Upper lobe of left lung (tissue), 6 donors: ENCODE measurements at regions not wholly inside any gene's neighbourhood (a gene's known extent, or its start where the extent isn't known, plus 50 kb on each side); places are given as distances from the start of the nearest gene placed in this dataset.

Experiments
- ATAC-seq, 2 donors: fragments of 200-7000 bp; cut with Tn5 transposase; one replicate each; pipeline ENCODE4 v1.9.1; 2022; ENCODE audit warnings: mild to moderate bottlenecking in 2 of 2, moderate library complexity in 2 of 2; ENCODE audit not compliant: low FRiP score in 2 of 2
- DNase-seq, 2 donors: peaks; one replicate each; pipeline ENCODE4 v3.0.0-alpha.2; 2019 to 2020
- H3K27ac ChIP-seq, 4 donors: fragments of 200-600 bp; sonication (generic); one replicate each; pipeline ENCODE4 v1.5.1; 2016 to 2019
- H3K27me3 ChIP-seq, 4 donors: fragments of 200-600 bp; sonication (generic); one replicate each; pipeline ENCODE4 v1.5.1; 2017 to 2019
- H3K36me3 ChIP-seq, 4 donors: fragments of 200-600 bp; sonication (generic); one replicate each; pipeline ENCODE4 v1.5.1; 2016 to 2019
- H3K4me1 ChIP-seq, 4 donors: fragments of 200-600 bp; sonication (generic); one replicate each; pipeline ENCODE4 v1.5.1; 2018 to 2019
- H3K4me3 ChIP-seq, 4 donors: fragments of 200-600 bp; sonication (generic); one replicate each; pipeline ENCODE4 v1.5.1; 2017 to 2019; ENCODE audit warnings: mild to moderate bottlenecking in 2 of 4, moderate library complexity in 1 of 4
- H3K9me3 ChIP-seq, 4 donors: fragments of 200-600 bp; sonication (generic); one replicate each; pipeline ENCODE4 v1.5.1; 2018 to 2019
- CTCF ChIP-seq, 6 experiments: fragments of 450-650 bp in 4 of 6; fragments of 200-600 bp in 2 of 6; sonication (generic) in 2 of 6; IDR thresholded peaks; one replicate each; pipeline ENCODE4 v1.5.1; 2016 to 2019; ENCODE audit warnings: antibody characterized with exemption in 6 of 6
- EP300 ChIP-seq, 4 donors: sonication (generic); formaldehyde crosslinking; IDR thresholded peaks; one replicate each; pipeline ENCODE4 v1.5.1; 2017; ENCODE audit warnings: antibody characterized with exemption in 4 of 4, control low read depth in 2 of 4
- POLR2A ChIP-seq, 4 donors: fragments of 450-650 bp; IDR thresholded peaks; one replicate each; pipeline ENCODE4 v1.5.1; 2016 to 2017; ENCODE audit warnings: antibody characterized with exemption in 4 of 4, mild to moderate bottlenecking in 2 of 4
- POLR2AphosphoS5 ChIP-seq, 2 donors: sonication (generic); formaldehyde crosslinking; IDR thresholded peaks; one replicate each; pipeline ENCODE4 v1.5.1; 2017; ENCODE audit warnings: antibody characterized with exemption in 2 of 2
- WGBS, 2 donors: methylation state at CpG; one replicate each; pipeline ENCODE4 v1.1.5; 2017 to 2018; 5-methylcytosine and 5-hydroxymethylcytosine counted together
- donor health status: DM: no; HTN: no; CAD: no; lungs with moderate emphysema.
- donor health status: DM: no; HTN: yes; CAD: no; lungs with severe emphysema.

- no peaks in the 10 kb centered on the region for H3K9me3 ChIP-seq
- ATAC-seq (no peak), DNase-seq (no peak)
- no peaks in the 10 kb centered on the region for H3K4me1 ChIP-seq
- 81 to 84% methylated on average over 2 of the region's 2 CpGs for WGBS, 2 donors
- H3K27ac ChIP-seq: no peak overlapping the region
- TF ChIP-seq EP300 (IDR thresholded peaks at IDR 0.05) (no peak), CTCF (IDR thresholded peaks at IDR 0.05) (no peak), POLR2AphosphoS5 (IDR thresholded peaks at IDR 0.05) (no peak), POLR2A (IDR thresholded peaks at IDR 0.05) (no peak)
- H3K27me3 ChIP-seq: no peaks in the 10 kb centered on the region
- no peak overlapping the region for H3K4me3 ChIP-seq
- H3K36me3 ChIP-seq: no peaks in the 10 kb centered on the region
Observed at GRCh38 chr2:77796397-77796796, 274.2 kb upstream of the LRRTM4 start.

GRCh38 chr2:77797088-77797487 lies 274.9 kb upstream of the LRRTM4 start:
- no peak overlapping the region for H3K4me3 ChIP-seq
- no peaks in the 10 kb centered on the region for H3K36me3 ChIP-seq
- 32 to 35% methylated on average over 1 of the region's 1 CpG for WGBS, 2 donors
- DNase-seq (no peak), ATAC-seq (no peak)
- H3K9me3 ChIP-seq: no peaks in the 10 kb centered on the region
- no peak for TF ChIP-seq POLR2A (IDR thresholded peaks at IDR 0.05)
- TF ChIP-seq EP300 (IDR thresholded peaks at IDR 0.05): no peak
- TF ChIP-seq CTCF (IDR thresholded peaks at IDR 0.05): no peak
- no peak for TF ChIP-seq POLR2AphosphoS5 (IDR thresholded peaks at IDR 0.05)
- no peaks in the 10 kb centered on the region for H3K4me1 ChIP-seq
- no peaks in the 10 kb centered on the region for H3K27me3 ChIP-seq
- no peak overlapping the region for H3K27ac ChIP-seq

DNA sequence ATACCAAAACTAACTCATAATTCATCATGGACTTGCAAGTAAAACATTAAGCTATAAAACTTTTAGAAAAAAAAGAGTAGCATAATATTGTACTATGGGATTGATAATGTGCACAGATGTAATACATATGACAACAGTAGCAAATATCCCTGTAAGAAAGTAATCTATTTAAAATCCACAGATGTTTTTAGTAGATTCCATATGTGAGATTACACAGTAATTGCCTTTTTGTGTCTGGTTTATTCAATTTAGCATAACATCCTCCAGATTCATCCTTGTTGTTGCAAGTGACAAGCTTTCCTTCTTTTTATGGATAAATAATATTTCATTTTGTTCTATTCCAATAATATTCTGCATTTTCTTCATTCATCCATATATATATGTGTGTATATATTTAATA lies 278.2 kb upstream of the LRRTM4 start:
- Histone ChIP-seq H3K4me1 (no peaks in the 10 kb centered on the region), H3K27ac (no peak overlapping the region), H3K36me3 (no peaks in the 10 kb centered on the region), H3K27me3 (no peaks in the 10 kb centered on the region), H3K4me3 (no peak overlapping the region), H3K9me3 (no peaks in the 10 kb centered on the region)
- ATAC-seq (no peak), DNase-seq (no peak)
- TF ChIP-seq POLR2A (IDR thresholded peaks at IDR 0.05) (no peak), POLR2AphosphoS5 (IDR thresholded peaks at IDR 0.05) (no peak), EP300 (IDR thresholded peaks at IDR 0.05) (no peak), CTCF (IDR thresholded peaks at IDR 0.05) (no peak)

GRCh38 chr2:77807531-77808215 lies 285.5 kb upstream of the LRRTM4 start:
- no peak for TF ChIP-seq POLR2A (IDR thresholded peaks at IDR 0.05)
- TF ChIP-seq POLR2AphosphoS5 (IDR thresholded peaks at IDR 0.05): no peak
- TF ChIP-seq CTCF (IDR thresholded peaks at IDR 0.05): no peak
- TF ChIP-seq EP300 (IDR thresholded peaks at IDR 0.05): no peak
- Histone ChIP-seq H3K4me1 (no peaks in the 10 kb centered on the region), H3K9me3 (no peaks in the 10 kb centered on the region), H3K27ac (no peak overlapping the region), H3K4me3 (no peak overlapping the region), H3K36me3 (no peaks in the 10 kb centered on the region), H3K27me3 (no peaks in the 10 kb centered on the region)
- no peak for ATAC-seq
- 74 to 79% methylated on average over 7 of the region's 7 CpGs for whole genome bisulfite sequencing, 2 donors
- no peak for DNase-seq

DNA sequence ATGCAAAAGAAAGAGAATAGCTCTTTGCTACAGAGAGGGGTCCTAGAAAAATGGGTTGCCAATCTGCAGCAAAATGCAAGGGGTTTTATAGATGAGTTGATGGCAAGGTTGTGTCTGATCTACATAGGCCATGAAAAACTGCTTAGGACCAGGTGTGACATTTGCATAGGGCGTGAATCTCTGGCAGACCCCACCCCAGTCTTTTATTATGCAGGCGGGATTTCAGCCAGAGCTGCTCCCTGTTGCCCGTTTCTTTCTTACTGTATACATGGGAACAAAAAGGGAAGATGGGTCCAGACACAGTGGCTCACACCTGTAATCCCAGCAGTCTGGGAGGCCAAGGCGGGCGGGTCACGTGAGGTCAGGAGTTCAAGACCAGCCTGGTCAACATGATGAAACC lies 286.4 kb upstream of the LRRTM4 start:
- WGBS, 2 donors: 92 to 95% methylated on average over 6 of the region's 6 CpGs
- Histone ChIP-seq H3K9me3 (no peaks in the 10 kb centered on the region), H3K27me3 (no peaks in the 10 kb centered on the region), H3K36me3 (no peaks in the 10 kb centered on the region), H3K4me1 (no peaks in the 10 kb centered on the region), H3K4me3 (no peak overlapping the region), H3K27ac (no peak overlapping the region)
- TF ChIP-seq POLR2AphosphoS5 (IDR thresholded peaks at IDR 0.05): no peak
- no peak for TF ChIP-seq POLR2A (IDR thresholded peaks at IDR 0.05)
- TF ChIP-seq CTCF (IDR thresholded peaks at IDR 0.05): no peak
- TF ChIP-seq EP300 (IDR thresholded peaks at IDR 0.05): no peak
- ATAC-seq (no peak), DNase-seq (no peak)
